ENCODE measurements at regions not wholly inside any gene's neighbourhood (a gene's known extent, or its start where the extent isn't known, plus 50 kb on each side); places are given as distances from the start of the nearest gene placed in this dataset.

DNA sequence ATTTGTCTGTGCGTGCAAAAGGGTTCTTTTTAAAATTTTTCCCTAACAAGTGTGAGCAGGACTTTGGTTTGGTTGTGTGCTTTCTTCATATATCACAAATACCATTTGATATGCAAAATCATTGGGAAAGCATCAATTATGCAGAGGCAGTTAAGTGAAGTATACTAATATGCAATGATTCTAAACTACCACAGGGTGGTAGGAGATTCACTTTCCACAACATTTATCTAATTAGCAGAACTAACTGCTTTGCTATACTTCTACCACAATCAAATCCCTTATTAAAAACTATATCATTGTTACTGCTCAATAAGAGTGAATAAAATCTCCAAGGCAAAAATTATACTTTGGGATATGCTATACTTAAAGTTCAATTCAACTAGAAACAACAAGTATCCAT lies 2738.9 kb upstream of the PCDH20 start:
- TF ChIP-seq, protein P1, sequence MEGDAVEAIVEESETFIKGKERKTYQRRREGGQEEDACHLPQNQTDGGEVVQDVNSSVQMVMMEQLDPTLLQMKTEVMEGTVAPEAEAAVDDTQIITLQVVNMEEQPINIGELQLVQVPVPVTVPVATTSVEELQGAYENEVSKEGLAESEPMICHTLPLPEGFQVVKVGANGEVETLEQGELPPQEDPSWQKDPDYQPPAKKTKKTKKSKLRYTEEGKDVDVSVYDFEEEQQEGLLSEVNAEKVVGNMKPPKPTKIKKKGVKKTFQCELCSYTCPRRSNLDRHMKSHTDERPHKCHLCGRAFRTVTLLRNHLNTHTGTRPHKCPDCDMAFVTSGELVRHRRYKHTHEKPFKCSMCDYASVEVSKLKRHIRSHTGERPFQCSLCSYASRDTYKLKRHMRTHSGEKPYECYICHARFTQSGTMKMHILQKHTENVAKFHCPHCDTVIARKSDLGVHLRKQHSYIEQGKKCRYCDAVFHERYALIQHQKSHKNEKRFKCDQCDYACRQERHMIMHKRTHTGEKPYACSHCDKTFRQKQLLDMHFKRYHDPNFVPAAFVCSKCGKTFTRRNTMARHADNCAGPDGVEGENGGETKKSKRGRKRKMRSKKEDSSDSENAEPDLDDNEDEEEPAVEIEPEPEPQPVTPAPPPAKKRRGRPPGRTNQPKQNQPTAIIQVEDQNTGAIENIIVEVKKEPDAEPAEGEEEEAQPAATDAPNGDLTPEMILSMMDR (IDR thresholded peaks at IDR 0.05): no peak
- no peak for TF ChIP-seq POLR2A (IDR thresholded peaks at IDR 0.05)

Data from gastroesophageal sphincter (tissue), 3 donors.